Right lobe of liver (tissue), 4 donors: ENCODE measurements at regions not wholly inside any gene's neighbourhood (a gene's known extent, or its start where the extent isn't known, plus 50 kb on each side); places are given as distances from the start of the nearest gene placed in this dataset.

Experiments used
- POLR2A ChIP-seq: fragments of 450-650 bp; IDR thresholded peaks from one replicate; pipeline ENCODE4 v1.6.1; 2017; ENCODE audit warnings: antibody characterized with exemption, mild to moderate bottlenecking
- TF ChIP-seq, protein P1 (sequence below), 4 donors: fragments of 200-600 bp in 3 of 4; fragments of 450-650 bp in 1 of 4; IDR thresholded peaks; one replicate each; pipeline versions ENCODE4 v1.5.1 to v1.8.0; 2016 to 2022; ENCODE audit warnings: antibody characterized with exemption in 4 of 4, mild to moderate bottlenecking in 2 of 4
- donor health status: DM: no; HTN: no; CAD: no.
- donor health status: DM: no; HTN: no; CAD: no.
- donor health status: DM: no; HTN: yes; CAD: no.

GRCh38 chr12:39006286-39006685 is 100.9 kb upstream of the CPNE8 start:
- TF ChIP-seq, protein P1, sequence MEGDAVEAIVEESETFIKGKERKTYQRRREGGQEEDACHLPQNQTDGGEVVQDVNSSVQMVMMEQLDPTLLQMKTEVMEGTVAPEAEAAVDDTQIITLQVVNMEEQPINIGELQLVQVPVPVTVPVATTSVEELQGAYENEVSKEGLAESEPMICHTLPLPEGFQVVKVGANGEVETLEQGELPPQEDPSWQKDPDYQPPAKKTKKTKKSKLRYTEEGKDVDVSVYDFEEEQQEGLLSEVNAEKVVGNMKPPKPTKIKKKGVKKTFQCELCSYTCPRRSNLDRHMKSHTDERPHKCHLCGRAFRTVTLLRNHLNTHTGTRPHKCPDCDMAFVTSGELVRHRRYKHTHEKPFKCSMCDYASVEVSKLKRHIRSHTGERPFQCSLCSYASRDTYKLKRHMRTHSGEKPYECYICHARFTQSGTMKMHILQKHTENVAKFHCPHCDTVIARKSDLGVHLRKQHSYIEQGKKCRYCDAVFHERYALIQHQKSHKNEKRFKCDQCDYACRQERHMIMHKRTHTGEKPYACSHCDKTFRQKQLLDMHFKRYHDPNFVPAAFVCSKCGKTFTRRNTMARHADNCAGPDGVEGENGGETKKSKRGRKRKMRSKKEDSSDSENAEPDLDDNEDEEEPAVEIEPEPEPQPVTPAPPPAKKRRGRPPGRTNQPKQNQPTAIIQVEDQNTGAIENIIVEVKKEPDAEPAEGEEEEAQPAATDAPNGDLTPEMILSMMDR (IDR thresholded peaks at IDR 0.05) = no peak
- TF ChIP-seq POLR2A = no peak
